ENCODE measurements at regions not wholly inside any gene's neighbourhood (a gene's known extent, or its start where the extent isn't known, plus 50 kb on each side); places are given as distances from the start of the nearest gene placed in this dataset.
A peak's percentile ranks its signal among the peaks of the same experiment; 100 is the strongest.

DNA sequence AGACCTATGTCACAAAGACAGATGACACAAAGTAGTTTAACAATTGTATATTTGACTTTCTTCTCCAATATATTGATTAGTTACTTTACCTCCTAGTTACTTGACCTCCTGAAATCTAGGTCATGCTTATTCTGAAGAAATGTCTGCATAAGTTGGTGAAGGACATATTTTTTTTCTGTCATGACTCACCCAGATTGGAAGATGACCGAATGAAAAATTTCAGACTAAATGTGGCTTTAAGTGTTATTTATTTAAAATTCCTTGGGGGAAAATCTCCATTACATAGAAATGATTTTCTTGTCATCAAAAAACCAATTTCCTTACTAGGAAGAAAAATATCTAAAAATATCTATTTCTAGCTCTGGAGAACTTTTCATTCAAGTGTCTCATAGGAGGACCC, 217.1 kb downstream of the POSTN start:
- Histone ChIP-seq H3K4ac (ENCODE audit: low read depth, low read length) (peak overlapping the region; percentile 36), H3K36me3 (ENCODE audit: control insufficient read depth, insufficient read depth, low read length) (no peaks in the 10 kb centered on the region), H4K5ac (ENCODE audit: low read length) (no peak overlapping the region), H3K18ac (ENCODE audit: low read length) (no peak overlapping the region), H3K9ac (ENCODE audit: low read length) (no peak overlapping the region), H3K23ac (ENCODE audit: low read length) (no peak overlapping the region), H3K79me2 (ENCODE audit: control insufficient read depth, insufficient read depth, low read length) (no peaks in the 10 kb centered on the region), H2BK120ac (ENCODE audit: low read depth, low read length) (no peak overlapping the region), H3K4me1 (ENCODE audit: control insufficient read depth, low read depth, low read length) (no peaks in the 10 kb centered on the region), H2BK15ac (replicated peaks; ENCODE audit: low read depth) (no peak overlapping the region), H3K79me1 (ENCODE audit: low read length) (no peaks in the 10 kb centered on the region), H3K4me2 (ENCODE audit: low read length) (no peak overlapping the region), H2AK5ac (ENCODE audit: low read length) (no peak overlapping the region), H3K4me3 (ENCODE audit: low read length) (no peak overlapping the region), H2BK5ac (ENCODE audit: low read length) (no peak overlapping the region), H4K8ac (ENCODE audit: low read depth, low read length) (no peak overlapping the region), H3K27ac (ENCODE audit: low read depth, low read length) (no peak overlapping the region), H3K56ac (ENCODE audit: low read length) (no peak overlapping the region), H3K27me3 (ENCODE audit: insufficient read depth, low read length, poor library complexity) (no peaks in the 10 kb centered on the region)
- no CpG with 5 or more reads among the region's 1 CpG for WGBS (ENCODE audit: extremely low coverage, insufficient coverage, low lambda C conversion rate)
- DNase-seq = no peak

DNA sequence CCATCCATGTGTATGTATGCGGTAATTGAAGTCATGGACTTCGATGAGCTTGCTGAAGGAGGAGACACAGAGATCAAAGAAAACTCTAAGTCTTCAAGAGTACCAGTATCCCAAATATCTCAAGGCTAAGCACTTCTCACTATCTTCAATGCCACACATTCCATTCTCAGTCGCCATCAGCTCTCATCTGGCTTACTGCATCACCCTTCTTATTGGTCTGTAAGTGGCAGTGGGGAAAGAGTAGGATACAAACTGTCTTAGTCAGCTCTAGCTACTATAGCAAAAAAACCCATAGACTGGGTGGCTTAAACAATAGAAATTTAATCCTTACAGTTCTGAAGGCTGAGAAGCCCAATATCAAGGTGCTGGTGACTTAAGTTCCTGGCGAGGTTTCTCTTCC, 218.7 kb downstream of the POSTN start:
- no peaks in the 10 kb centered on the region for H3K27me3 ChIP-seq (ENCODE audit: insufficient read depth, low read length, poor library complexity)
- no peak overlapping the region for H2BK15ac ChIP-seq (replicated peaks; ENCODE audit: low read depth)
- no peaks in the 10 kb centered on the region for H3K79me1 ChIP-seq (ENCODE audit: low read length)
- no peak overlapping the region for H4K5ac ChIP-seq (ENCODE audit: low read length)
- peak; percentile 43 for DNase-seq
- H3K4me3 ChIP-seq (ENCODE audit: low read length) = no peak overlapping the region
- H3K4me1 ChIP-seq (ENCODE audit: control insufficient read depth, low read depth, low read length) = no peaks in the 10 kb centered on the region
- no peak overlapping the region for H2BK120ac ChIP-seq (ENCODE audit: low read depth, low read length)
- no peak overlapping the region for H3K4ac ChIP-seq (ENCODE audit: low read depth, low read length)
- no peak overlapping the region for H2BK5ac ChIP-seq (ENCODE audit: low read length)
- H2AK5ac ChIP-seq (ENCODE audit: low read length) = no peak overlapping the region
- H3K36me3 ChIP-seq (ENCODE audit: control insufficient read depth, insufficient read depth, low read length) = no peaks in the 10 kb centered on the region
- no peak overlapping the region for H3K56ac ChIP-seq (ENCODE audit: low read length)
- no peaks in the 10 kb centered on the region for H3K79me2 ChIP-seq (ENCODE audit: control insufficient read depth, insufficient read depth, low read length)
- no peak overlapping the region for H3K27ac ChIP-seq (ENCODE audit: low read depth, low read length)
- no peak overlapping the region for H4K8ac ChIP-seq (ENCODE audit: low read depth, low read length)
- H3K23ac ChIP-seq (ENCODE audit: low read length) = no peak overlapping the region
- no CpG with 5 or more reads among the region's 4 CpGs for WGBS (ENCODE audit: extremely low coverage, insufficient coverage, low lambda C conversion rate)
- no peak overlapping the region for H3K4me2 ChIP-seq (ENCODE audit: low read length)
- no peak overlapping the region for H3K9ac ChIP-seq (ENCODE audit: low read length)
- H3K18ac ChIP-seq (ENCODE audit: low read length) = no peak overlapping the region

DNA sequence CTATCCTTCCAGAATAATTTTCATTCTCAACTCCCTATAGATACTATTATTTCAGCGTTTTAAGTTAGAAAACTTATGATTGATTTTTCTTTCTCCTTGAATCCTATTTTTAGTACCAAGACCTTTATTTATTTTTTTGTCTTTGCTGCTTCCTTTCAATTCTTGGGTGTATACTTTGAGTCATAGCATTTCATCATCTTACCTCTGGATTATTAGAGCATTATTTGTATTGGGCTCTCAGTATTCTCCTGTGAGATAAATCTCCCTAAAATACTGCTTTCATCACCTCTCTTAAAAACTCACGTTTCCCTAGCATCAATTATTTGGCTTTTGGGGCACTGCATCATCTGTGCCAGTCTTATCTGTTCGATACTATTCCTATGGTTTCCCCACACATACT, 222.8 kb downstream of the POSTN start:
- Histone ChIP-seq H2AK5ac (ENCODE audit: low read length) (no peak overlapping the region), H3K18ac (ENCODE audit: low read length) (no peak overlapping the region), H3K4me2 (ENCODE audit: low read length) (no peak overlapping the region), H3K4ac (ENCODE audit: low read depth, low read length) (no peak overlapping the region), H3K4me1 (ENCODE audit: control insufficient read depth, low read depth, low read length) (no peaks in the 10 kb centered on the region), H3K27me3 (ENCODE audit: insufficient read depth, low read length, poor library complexity) (no peaks in the 10 kb centered on the region), H3K9ac (ENCODE audit: low read length) (no peak overlapping the region), H4K8ac (ENCODE audit: low read depth, low read length) (no peak overlapping the region), H3K56ac (ENCODE audit: low read length) (no peak overlapping the region), H4K5ac (ENCODE audit: low read length) (no peak overlapping the region), H3K27ac (ENCODE audit: low read depth, low read length) (no peak overlapping the region), H2BK5ac (ENCODE audit: low read length) (no peak overlapping the region), H3K79me1 (ENCODE audit: low read length) (no peaks in the 10 kb centered on the region), H2BK15ac (replicated peaks; ENCODE audit: low read depth) (no peak overlapping the region), H2BK120ac (ENCODE audit: low read depth, low read length) (no peak overlapping the region), H3K4me3 (ENCODE audit: low read length) (no peak overlapping the region), H3K36me3 (ENCODE audit: control insufficient read depth, insufficient read depth, low read length) (no peaks in the 10 kb centered on the region), H3K23ac (ENCODE audit: low read length) (no peak overlapping the region), H3K79me2 (ENCODE audit: control insufficient read depth, insufficient read depth, low read length) (no peaks in the 10 kb centered on the region)
- DNase-seq = no peak
- no CpG with 5 or more reads among the region's 3 CpGs for WGBS (ENCODE audit: extremely low coverage, insufficient coverage, low lambda C conversion rate)

DNA sequence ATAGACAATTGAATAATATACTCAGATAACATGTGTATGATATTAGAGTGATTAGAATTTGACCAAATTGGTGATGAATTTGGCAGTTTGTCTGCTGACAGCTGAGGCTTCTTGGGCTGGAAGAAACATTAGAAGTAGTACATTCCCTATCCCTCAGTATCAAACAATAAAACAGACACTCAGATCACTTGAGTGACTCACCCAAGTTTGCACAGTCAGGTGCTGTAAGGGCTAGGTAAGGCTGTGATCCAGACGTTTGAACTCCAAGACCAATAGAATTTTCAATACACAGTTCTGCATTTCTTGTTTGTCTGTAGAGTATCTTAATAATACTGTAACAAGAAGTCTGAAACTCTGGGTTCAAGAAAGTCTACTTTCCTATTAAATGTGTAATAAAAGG, 223.5 kb downstream of the POSTN start:
- Histone ChIP-seq H2AK5ac (ENCODE audit: low read length) (no peak overlapping the region), H3K18ac (ENCODE audit: low read length) (no peak overlapping the region), H3K36me3 (ENCODE audit: control insufficient read depth, insufficient read depth, low read length) (no peaks in the 10 kb centered on the region), H2BK120ac (ENCODE audit: low read depth, low read length) (no peak overlapping the region), H3K4me1 (ENCODE audit: control insufficient read depth, low read depth, low read length) (no peaks in the 10 kb centered on the region), H2BK15ac (replicated peaks; ENCODE audit: low read depth) (no peak overlapping the region), H3K27me3 (ENCODE audit: insufficient read depth, low read length, poor library complexity) (no peaks in the 10 kb centered on the region), H3K9ac (ENCODE audit: low read length) (no peak overlapping the region), H3K79me2 (ENCODE audit: control insufficient read depth, insufficient read depth, low read length) (no peaks in the 10 kb centered on the region), H3K4me2 (ENCODE audit: low read length) (no peak overlapping the region), H2BK5ac (ENCODE audit: low read length) (no peak overlapping the region), H3K79me1 (ENCODE audit: low read length) (no peaks in the 10 kb centered on the region), H3K56ac (ENCODE audit: low read length) (no peak overlapping the region), H3K4me3 (ENCODE audit: low read length) (no peak overlapping the region), H4K5ac (ENCODE audit: low read length) (no peak overlapping the region), H4K8ac (ENCODE audit: low read depth, low read length) (no peak overlapping the region), H3K23ac (ENCODE audit: low read length) (no peak overlapping the region), H3K27ac (ENCODE audit: low read depth, low read length) (no peak overlapping the region), H3K4ac (ENCODE audit: low read depth, low read length) (no peak overlapping the region)
- DNase-seq = no peak
- WGBS (ENCODE audit: extremely low coverage, insufficient coverage, low lambda C conversion rate) = no CpG with 5 or more reads among the region's 1 CpG

DNA sequence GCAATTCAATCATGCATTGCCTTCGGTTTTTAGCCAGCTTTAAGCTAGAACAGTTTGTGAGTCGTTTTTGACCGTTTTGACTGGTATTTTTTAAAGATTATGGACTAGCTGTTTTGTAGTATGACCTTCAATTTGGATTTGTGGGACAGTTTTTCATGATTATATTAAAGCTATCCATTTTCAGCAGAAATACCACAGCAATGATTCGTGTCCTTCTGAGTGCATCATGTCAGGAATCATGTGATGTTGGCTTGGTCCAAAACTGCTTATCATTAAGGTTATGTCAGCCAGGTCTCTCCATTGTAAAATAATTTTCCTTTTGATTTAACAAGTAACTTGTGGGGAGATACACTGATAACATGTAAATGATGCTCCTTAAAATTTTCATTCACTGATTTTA, 229.0 kb downstream of the POSTN start:
- no CpG with 5 or more reads among the region's 4 CpGs for WGBS (ENCODE audit: extremely low coverage, insufficient coverage, low lambda C conversion rate)
- Histone ChIP-seq H2AK5ac (ENCODE audit: low read length) (no peak overlapping the region), H3K79me2 (ENCODE audit: control insufficient read depth, insufficient read depth, low read length) (no peaks in the 10 kb centered on the region), H3K36me3 (ENCODE audit: control insufficient read depth, insufficient read depth, low read length) (no peaks in the 10 kb centered on the region), H2BK5ac (ENCODE audit: low read length) (no peak overlapping the region), H3K23ac (ENCODE audit: low read length) (no peak overlapping the region), H3K4ac (ENCODE audit: low read depth, low read length) (no peak overlapping the region), H3K4me2 (ENCODE audit: low read length) (no peak overlapping the region), H4K5ac (ENCODE audit: low read length) (no peak overlapping the region), H3K27me3 (ENCODE audit: insufficient read depth, low read length, poor library complexity) (no peaks in the 10 kb centered on the region), H4K8ac (ENCODE audit: low read depth, low read length) (no peak overlapping the region), H3K4me1 (ENCODE audit: control insufficient read depth, low read depth, low read length) (no peaks in the 10 kb centered on the region), H2BK15ac (replicated peaks; ENCODE audit: low read depth) (no peak overlapping the region), H3K4me3 (ENCODE audit: low read length) (no peak overlapping the region), H3K18ac (ENCODE audit: low read length) (no peak overlapping the region), H3K27ac (ENCODE audit: low read depth, low read length) (no peak overlapping the region), H3K79me1 (ENCODE audit: low read length) (no peaks in the 10 kb centered on the region), H3K56ac (ENCODE audit: low read length) (no peak overlapping the region), H3K9ac (ENCODE audit: low read length) (no peak overlapping the region), H2BK120ac (ENCODE audit: low read depth, low read length) (no peak overlapping the region)
- DNase-seq = no peak

DNA sequence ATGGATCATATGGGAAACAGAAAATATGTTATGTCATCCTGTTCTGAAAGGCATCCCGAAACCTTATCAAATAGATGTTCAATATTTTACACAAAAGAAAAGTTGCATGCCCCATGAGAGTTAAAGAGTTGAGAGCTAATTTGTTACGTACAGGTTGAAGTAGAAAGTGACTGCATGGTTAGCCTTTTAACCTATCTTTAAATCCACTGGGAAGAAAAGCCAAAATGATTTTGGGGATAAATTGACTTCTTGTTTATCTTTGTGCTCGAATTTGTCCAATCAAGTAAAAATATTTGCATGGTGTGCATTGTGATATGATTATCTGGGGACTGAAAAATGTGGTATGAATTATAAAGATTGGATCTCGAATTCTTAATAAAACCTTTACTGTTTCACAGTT, 230.1 kb downstream of the POSTN start:
- H2BK5ac ChIP-seq (ENCODE audit: low read length) = no peak overlapping the region
- no peak overlapping the region for H2AK5ac ChIP-seq (ENCODE audit: low read length)
- no CpG with 5 or more reads among the region's 4 CpGs for WGBS (ENCODE audit: extremely low coverage, insufficient coverage, low lambda C conversion rate)
- H3K9ac ChIP-seq (ENCODE audit: low read length) = no peak overlapping the region
- H3K4me1 ChIP-seq (ENCODE audit: control insufficient read depth, low read depth, low read length) = no peaks in the 10 kb centered on the region
- no peak overlapping the region for H3K4ac ChIP-seq (ENCODE audit: low read depth, low read length)
- no peaks in the 10 kb centered on the region for H3K79me2 ChIP-seq (ENCODE audit: control insufficient read depth, insufficient read depth, low read length)
- DNase-seq = no peak
- no peak overlapping the region for H3K23ac ChIP-seq (ENCODE audit: low read length)
- no peak overlapping the region for H4K5ac ChIP-seq (ENCODE audit: low read length)
- no peaks in the 10 kb centered on the region for H3K79me1 ChIP-seq (ENCODE audit: low read length)
- H4K8ac ChIP-seq (ENCODE audit: low read depth, low read length) = no peak overlapping the region
- H3K4me2 ChIP-seq (ENCODE audit: low read length) = no peak overlapping the region
- H3K36me3 ChIP-seq (ENCODE audit: control insufficient read depth, insufficient read depth, low read length) = no peaks in the 10 kb centered on the region
- no peak overlapping the region for H3K18ac ChIP-seq (ENCODE audit: low read length)
- H3K27ac ChIP-seq (ENCODE audit: low read depth, low read length) = no peak overlapping the region
- no peak overlapping the region for H2BK15ac ChIP-seq (replicated peaks; ENCODE audit: low read depth)
- H3K4me3 ChIP-seq (ENCODE audit: low read length) = no peak overlapping the region
- H3K56ac ChIP-seq (ENCODE audit: low read length) = no peak overlapping the region
- no peak overlapping the region for H2BK120ac ChIP-seq (ENCODE audit: low read depth, low read length)
- H3K27me3 ChIP-seq (ENCODE audit: insufficient read depth, low read length, poor library complexity) = no peaks in the 10 kb centered on the region

Data from mesendoderm (in vitro differentiated cells).